ENCODE measurements at regions not wholly inside any gene's neighbourhood (a gene's known extent, or its start where the extent isn't known, plus 50 kb on each side); places are given as distances from the start of the nearest gene placed in this dataset.
"Not testable (repeated sequence)": the region's sequence is repeated elsewhere in the genome, so short reads cannot be mapped to it uniquely, and the experiment has no call there.

DNA sequence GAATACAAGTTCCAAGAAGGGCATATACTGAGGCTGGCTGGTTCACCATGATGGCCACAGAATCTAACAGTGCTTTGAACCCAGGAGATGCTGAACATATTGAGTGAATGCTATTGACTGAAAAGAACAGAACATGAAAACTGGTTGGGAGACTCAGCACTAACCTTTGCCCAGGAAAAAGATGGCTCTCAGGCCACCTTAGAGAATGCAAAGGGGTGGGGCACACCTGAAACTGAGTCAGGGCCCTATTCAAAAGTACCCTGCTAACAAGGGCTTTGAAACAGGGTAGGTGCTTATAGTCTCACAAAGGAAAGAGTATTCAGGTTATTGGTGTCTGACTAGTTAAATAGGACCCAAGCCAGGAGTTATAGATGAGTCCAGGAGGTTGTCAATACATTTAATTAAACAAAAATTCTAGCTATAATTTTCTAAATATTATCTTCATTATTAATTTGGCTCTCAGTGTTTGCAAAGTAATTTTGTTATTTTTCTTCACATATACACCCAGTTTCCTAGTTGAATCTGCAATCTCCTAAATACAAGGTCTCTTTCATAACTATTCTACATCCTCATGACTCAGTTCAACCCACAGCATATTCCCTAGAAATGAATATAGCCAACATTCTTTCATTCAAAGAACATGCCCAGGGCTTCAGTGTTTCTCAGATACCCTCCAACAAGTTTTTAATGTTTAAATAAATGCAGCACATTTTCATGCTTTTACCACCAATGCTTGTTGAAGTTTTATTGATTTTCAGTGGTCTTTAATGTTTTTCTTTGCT is 144.2 kb upstream of the RAPGEF2 start:
- Histone ChIP-seq H3K36me3 (replicated peaks in 1 of 2; ENCODE audit: insufficient read depth in 1 of 2, low read depth in 2 of 2) (no peaks in the 10 kb centered on the region), H3K9me3 (no peaks in the 10 kb centered on the region), H3K27me3 (no peaks in the 10 kb centered on the region), H3K4me1 (no peaks in the 10 kb centered on the region), H3K4me3 (no peak overlapping the region), H3K27ac (no peak overlapping the region)
- intact Hi-C loops (cut with DNase I): no loop called here
- TF ChIP-seq, protein P1, sequence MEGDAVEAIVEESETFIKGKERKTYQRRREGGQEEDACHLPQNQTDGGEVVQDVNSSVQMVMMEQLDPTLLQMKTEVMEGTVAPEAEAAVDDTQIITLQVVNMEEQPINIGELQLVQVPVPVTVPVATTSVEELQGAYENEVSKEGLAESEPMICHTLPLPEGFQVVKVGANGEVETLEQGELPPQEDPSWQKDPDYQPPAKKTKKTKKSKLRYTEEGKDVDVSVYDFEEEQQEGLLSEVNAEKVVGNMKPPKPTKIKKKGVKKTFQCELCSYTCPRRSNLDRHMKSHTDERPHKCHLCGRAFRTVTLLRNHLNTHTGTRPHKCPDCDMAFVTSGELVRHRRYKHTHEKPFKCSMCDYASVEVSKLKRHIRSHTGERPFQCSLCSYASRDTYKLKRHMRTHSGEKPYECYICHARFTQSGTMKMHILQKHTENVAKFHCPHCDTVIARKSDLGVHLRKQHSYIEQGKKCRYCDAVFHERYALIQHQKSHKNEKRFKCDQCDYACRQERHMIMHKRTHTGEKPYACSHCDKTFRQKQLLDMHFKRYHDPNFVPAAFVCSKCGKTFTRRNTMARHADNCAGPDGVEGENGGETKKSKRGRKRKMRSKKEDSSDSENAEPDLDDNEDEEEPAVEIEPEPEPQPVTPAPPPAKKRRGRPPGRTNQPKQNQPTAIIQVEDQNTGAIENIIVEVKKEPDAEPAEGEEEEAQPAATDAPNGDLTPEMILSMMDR (IDR thresholded peaks at IDR 0.05): no peak
- TF ChIP-seq POLR2A (IDR thresholded peaks at IDR 0.05): no peak
- DNase-seq: no peak
- no peak for ATAC-seq

DNA sequence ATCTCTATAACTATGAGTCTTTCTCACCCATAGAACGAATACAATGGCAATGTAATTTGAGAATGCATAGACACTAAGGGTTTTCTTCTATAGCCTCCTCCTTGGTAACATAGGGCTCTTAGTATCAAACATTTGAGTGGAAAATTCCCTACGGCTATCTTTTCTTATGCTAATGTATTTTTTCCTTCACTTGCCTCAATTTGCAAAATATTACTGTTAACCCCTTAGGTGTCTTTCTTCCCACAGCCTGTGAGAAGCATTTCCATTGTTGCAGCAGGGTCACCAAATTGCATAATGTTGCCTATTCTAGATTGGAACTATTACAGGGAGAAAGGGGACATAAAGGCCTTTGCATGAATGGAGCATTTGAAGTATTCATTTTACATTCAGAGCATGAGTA is 140.5 kb upstream of the RAPGEF2 start:
- Histone ChIP-seq H3K4me3 (no peak overlapping the region), H3K9me3 (no peaks in the 10 kb centered on the region), H3K27ac (no peak overlapping the region), H3K27me3 (no peaks in the 10 kb centered on the region), H3K4me1 (no peaks in the 10 kb centered on the region), H3K36me3 (replicated peaks in 1 of 2; ENCODE audit: insufficient read depth in 1 of 2, low read depth in 2 of 2) (no peaks in the 10 kb centered on the region)
- TF ChIP-seq, protein P1 (IDR thresholded peaks at IDR 0.05): no peak
- TF ChIP-seq POLR2A (IDR thresholded peaks at IDR 0.05): no peak
- DNase-seq: no peak
- ATAC-seq: no peak
- 53 to 66% methylated on average over 2 of the region's 2 CpGs for WGBS, 2 donors
- intact Hi-C loops (cut with DNase I): no loop called here

GRCh38 chr4:158963282-158963681 is 139.6 kb upstream of the RAPGEF2 start:
- H3K4me3 ChIP-seq; intact Hi-C loops (cut with DNase I); DNase-seq; H3K9me3 ChIP-seq; ATAC-seq; H3K27ac ChIP-seq; H3K36me3 ChIP-seq (replicated peaks in 1 of 2; ENCODE audit: insufficient read depth in 1 of 2, low read depth in 2 of 2); H3K27me3 ChIP-seq; H3K4me1 ChIP-seq: not testable (repeated sequence)
- 94 to 97% methylated on average over 2 of the region's 2 CpGs for WGBS, 2 donors

DNA sequence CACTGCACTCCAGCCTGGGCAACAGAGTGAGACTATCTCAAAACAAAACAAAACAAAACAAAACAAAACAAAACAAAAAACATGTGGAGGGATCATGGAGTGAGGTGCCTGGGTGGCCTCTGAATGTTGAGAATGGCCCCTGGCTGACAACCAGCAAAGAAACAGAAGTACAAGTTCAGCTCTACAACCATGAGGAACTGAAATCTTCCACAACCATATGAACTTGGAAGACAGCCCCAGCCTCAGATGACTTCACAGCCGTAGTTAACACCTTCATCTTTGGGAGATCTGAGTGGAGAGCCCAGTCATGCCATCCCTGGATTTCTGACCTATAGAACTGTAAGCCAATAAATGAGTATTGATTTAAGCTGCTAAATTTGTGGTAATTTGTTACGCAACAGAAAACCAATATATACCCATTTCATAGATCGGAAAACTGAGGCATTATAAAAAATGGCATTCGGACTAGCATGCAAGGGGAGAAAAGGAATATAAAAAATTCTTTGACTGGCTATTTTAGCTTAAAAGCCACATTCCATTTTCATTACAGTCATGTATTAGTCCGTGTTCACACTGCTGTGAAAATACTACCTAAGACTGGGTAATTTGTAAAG is 138.7 kb upstream of the RAPGEF2 start:
- no peak for ATAC-seq
- WGBS, 2 donors: 86 to 87% methylated on average over 5 of the region's 5 CpGs
- Histone ChIP-seq H3K27me3 (no peaks in the 10 kb centered on the region), H3K27ac (no peak overlapping the region), H3K4me1 (no peaks in the 10 kb centered on the region), H3K4me3 (no peak overlapping the region), H3K9me3 (no peaks in the 10 kb centered on the region), H3K36me3 (replicated peaks in 1 of 2; ENCODE audit: insufficient read depth in 1 of 2, low read depth in 2 of 2) (no peaks in the 10 kb centered on the region)
- intact Hi-C loops (cut with DNase I): no loop called here
- no peak for DNase-seq
- TF ChIP-seq, protein P1 (IDR thresholded peaks at IDR 0.05): no peak
- TF ChIP-seq POLR2A (IDR thresholded peaks at IDR 0.05): no peak

GRCh38 chr4:158964728-158965124 is 138.2 kb upstream of the RAPGEF2 start:
- no peak overlapping the region for H3K27ac ChIP-seq
- H3K4me3 ChIP-seq: no peak overlapping the region
- intact Hi-C loops (cut with DNase I): no loop called here
- H3K36me3 ChIP-seq (replicated peaks in 1 of 2; ENCODE audit: insufficient read depth in 1 of 2, low read depth in 2 of 2): no peaks in the 10 kb centered on the region
- H3K9me3 ChIP-seq: no peaks in the 10 kb centered on the region
- TF ChIP-seq, protein P1 (IDR thresholded peaks at IDR 0.05): no peak
- no peak for TF ChIP-seq POLR2A (IDR thresholded peaks at IDR 0.05)
- H3K4me1 ChIP-seq: no peaks in the 10 kb centered on the region
- WGBS, 2 donors: 81 to 94% methylated on average over 1 of the region's 1 CpG
- no peak for DNase-seq
- H3K27me3 ChIP-seq: no peaks in the 10 kb centered on the region
- ATAC-seq: no peak

Measured in body of pancreas (tissue), 4 donors.